Renal cortical epithelial cell (primary cell): ENCODE measurements at regions not wholly inside any gene's neighbourhood (a gene's known extent, or its start where the extent isn't known, plus 50 kb on each side); places are given as distances from the start of the nearest gene placed in this dataset.
A peak's percentile ranks its signal among the peaks of the same experiment; 100 is the strongest.

Experiments
- DNase-seq: peaks from one replicate; pipeline ENCODE4 v3.0.0-alpha.2; 2011; ENCODE audit warnings: low read depth

- no peak for DNase-seq
These were observed 451.5 kb upstream of the CITED2 start for GRCh38 chr6:139825935-139826374.

GRCh38 chr6:139824864-139825263 is 450.4 kb upstream of the CITED2 start:
- no peak for DNase-seq

- no peak for DNase-seq
These were observed 449.3 kb upstream of the CITED2 start for GRCh38 chr6:139823808-139824126.

- no peak for DNase-seq
These were observed 448.8 kb upstream of the CITED2 start for GRCh38 chr6:139823099-139823807.

- no peak for DNase-seq
These were observed 447.3 kb upstream of the CITED2 start for GRCh38 chr6:139821676-139822223.

- DNase-seq: peak; percentile 62
These were observed 445.8 kb upstream of the CITED2 start for GRCh38 chr6:139820210-139820609.

- DNase-seq: no peak
These were observed 445.3 kb upstream of the CITED2 start for GRCh38 chr6:139819776-139820175.

GRCh38 chr6:139812939-139813338 is 438.5 kb upstream of the CITED2 start:
- no peak for DNase-seq

- DNase-seq: peak; percentile 29
These were observed 427.3 kb upstream of the CITED2 start for GRCh38 chr6:139801571-139802321.

- no peak for DNase-seq
These were observed 426.4 kb upstream of the CITED2 start for GRCh38 chr6:139800837-139801236.

- DNase-seq: no peak
These were observed 416.1 kb upstream of the CITED2 start for GRCh38 chr6:139790527-139790926.

- DNase-seq: peak; percentile 13
These were observed 409.8 kb upstream of the CITED2 start for GRCh38 chr6:139784222-139784769.

GRCh38 chr6:139779988-139780774 is 405.7 kb upstream of the CITED2 start:
- DNase-seq: peak; percentile 15

- DNase-seq: peak; percentile 73
These were observed 404.2 kb upstream of the CITED2 start for GRCh38 chr6:139778688-139779087.

GRCh38 chr6:139778106-139778505 is 403.7 kb upstream of the CITED2 start:
- no peak for DNase-seq

- no peak for DNase-seq
These were observed 402.9 kb upstream of the CITED2 start for GRCh38 chr6:139777202-139777970.

- DNase-seq: peak; percentile 49
These were observed 401.6 kb upstream of the CITED2 start for GRCh38 chr6:139776041-139776440.

- no peak for DNase-seq
These were observed 393.7 kb upstream of the CITED2 start for GRCh38 chr6:139768196-139768595.

- DNase-seq: no peak
These were observed 392.3 kb upstream of the CITED2 start for GRCh38 chr6:139766796-139767195.

GRCh38 chr6:139765825-139766285 is 391.4 kb upstream of the CITED2 start:
- peak; percentile 42 for DNase-seq

- peak; percentile 98 for DNase-seq
These were observed 390.1 kb upstream of the CITED2 start for GRCh38 chr6:139764498-139764986.
